ENCODE measurements at regions not wholly inside any gene's neighbourhood (a gene's known extent, or its start where the extent isn't known, plus 50 kb on each side); places are given as distances from the start of the nearest gene placed in this dataset.
A peak's percentile ranks its signal among the peaks of the same experiment; 100 is the strongest.

DNA sequence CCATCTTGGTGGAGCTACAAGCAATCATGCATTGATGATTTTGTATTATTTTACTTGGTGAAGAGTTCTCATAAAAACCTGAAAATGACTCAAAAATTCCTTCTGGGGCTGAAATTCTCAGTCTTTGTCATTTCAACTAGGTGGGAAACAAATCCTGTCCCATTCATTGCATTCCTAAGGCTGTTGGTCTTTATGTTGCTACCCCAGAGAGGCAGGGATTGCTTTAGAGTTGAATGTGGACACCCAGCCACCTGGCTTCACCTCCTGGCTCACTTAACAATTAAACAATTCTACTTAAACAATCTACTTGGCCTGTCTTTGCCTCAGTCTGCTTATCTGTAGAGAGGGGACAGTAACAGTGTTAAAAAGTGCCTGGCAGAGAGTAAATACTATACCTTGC lies 117.3 kb upstream of the UBE3A start:
- CTCF ChIA-PET (ENCODE audit: partially characterized antibody), result interaction anchor here (0.8 to 1.1 kb wide), 2 partner anchors 20 to 55 kb away, joined by 3 read pairs; no protein-coding TSS in a partner anchor
- Histone ChIP-seq H3K79me1 (ENCODE audit: low read depth, low read length) (no peaks in the 10 kb centered on the region), H3K18ac (ENCODE audit: extremely low read depth, low read length) (peak overlapping the region; percentile 62; the same call in 1 of the 2 replicates), H3K9me3 (ENCODE audit: insufficient read depth in 2 of 2, low read depth in 1 of 2, low read length in 1 of 2) (no peaks in the 10 kb centered on the region), H3K56ac (replicated peaks; ENCODE audit: insufficient read length, low read depth, low read length) (no peak overlapping the region), H3K36me3 (ENCODE audit: control insufficient read depth in 2 of 4, insufficient read depth in 4 of 4, low read length in 3 of 4) (no peaks in the 10 kb centered on the region), H3K4ac (replicated peaks; ENCODE audit: insufficient read length, low read depth, low read length) (no peak overlapping the region), H4K5ac (ENCODE audit: insufficient read length, low read depth, low read length) (no peak overlapping the region), H2BK15ac (ENCODE audit: low read length) (no peak overlapping the region), H3K27ac (ENCODE audit: low read depth, low read length) (no peak overlapping the region), H3K23ac (ENCODE audit: insufficient read length) (no peak overlapping the region), H3K4me2 (ENCODE audit: insufficient read depth in 1 of 2, low read depth in 2 of 2, low read length in 2 of 2) (no peak overlapping the region), H2BK5ac (ENCODE audit: low read depth, low read length) (no peak overlapping the region), H4K8ac (ENCODE audit: extremely low read depth, insufficient read depth, low read length) (no peak overlapping the region; the same call in 1 of the 2 replicates), H2AFZ (ENCODE audit: low read length) (no peak overlapping the region), H3K4me1 (replicated peaks in 1 of 4; ENCODE audit: control insufficient read depth in 3 of 4, insufficient read depth in 4 of 4, low read length in 3 of 4) (peaks cover 0 to 14% (median 5%) of the 10 kb centered on the region in 4 experiments; a peak in 6 of 7 replicates), H4K91ac (replicated peaks; ENCODE audit: insufficient read length, low read length) (no peak overlapping the region), H2BK20ac (ENCODE audit: low read length) (no peak overlapping the region), H3K27me3 (replicated peaks in 1 of 4; ENCODE audit: control insufficient read depth in 3 of 4, extremely low read depth in 1 of 4, insufficient read depth in 3 of 4, low read length in 3 of 4) (no peaks in the 10 kb centered on the region), H3K4me3 (ENCODE audit: extremely low read depth in 1 of 4, insufficient read depth in 2 of 4, low read depth in 3 of 4, low read length in 4 of 4) (no peak overlapping the region), H3K23me2 (ENCODE audit: low read depth, low read length) (no peaks in the 10 kb centered on the region), H4K20me1 (replicated peaks in 1 of 2; ENCODE audit: control insufficient read depth in 1 of 2, insufficient read depth in 2 of 2, low read length in 2 of 2) (no peaks in the 10 kb centered on the region), H2BK12ac (ENCODE audit: low read depth, low read length) (no peak overlapping the region), H3K14ac (ENCODE audit: insufficient read length) (no peak overlapping the region), H3K9ac (replicated peaks in 1 of 4; ENCODE audit: extremely low read depth in 1 of 4, low read depth in 3 of 4, low read length in 3 of 4) (no peak overlapping the region), H2BK120ac (replicated peaks; ENCODE audit: low read depth, low read length) (no peak overlapping the region), H2AK5ac (ENCODE audit: low read depth, low read length) (no peak overlapping the region), H3K79me2 (ENCODE audit: control insufficient read depth in 1 of 2, insufficient read depth in 2 of 2, low read length in 2 of 2) (no peaks in the 10 kb centered on the region)
- FAIRE-seq (no peak), DNase-seq (ENCODE audit: low read depth in 1 of 2, low spot score in 2 of 2) (no peak)
- TF ChIP-seq SP1 (IDR thresholded peaks at IDR 0.05; ENCODE audit: low read depth, low read length) (no peak), KDM1A (IDR thresholded peaks at IDR 0.05; ENCODE audit: borderline replicate concordance, low read length) (0 out of 2 replicates have a peak, but pooled peaks have one; percentile 34), SP2 (IDR thresholded peaks at IDR 0.05; ENCODE audit: low read length) (no peak)
- POLR2A ChIA-PET (ENCODE audit: partially characterized antibody), result no interaction called here
